ENCODE measurements at regions not wholly inside any gene's neighbourhood (a gene's known extent, or its start where the extent isn't known, plus 50 kb on each side); places are given as distances from the start of the nearest gene placed in this dataset.

- TF ChIP-seq, protein P1, sequence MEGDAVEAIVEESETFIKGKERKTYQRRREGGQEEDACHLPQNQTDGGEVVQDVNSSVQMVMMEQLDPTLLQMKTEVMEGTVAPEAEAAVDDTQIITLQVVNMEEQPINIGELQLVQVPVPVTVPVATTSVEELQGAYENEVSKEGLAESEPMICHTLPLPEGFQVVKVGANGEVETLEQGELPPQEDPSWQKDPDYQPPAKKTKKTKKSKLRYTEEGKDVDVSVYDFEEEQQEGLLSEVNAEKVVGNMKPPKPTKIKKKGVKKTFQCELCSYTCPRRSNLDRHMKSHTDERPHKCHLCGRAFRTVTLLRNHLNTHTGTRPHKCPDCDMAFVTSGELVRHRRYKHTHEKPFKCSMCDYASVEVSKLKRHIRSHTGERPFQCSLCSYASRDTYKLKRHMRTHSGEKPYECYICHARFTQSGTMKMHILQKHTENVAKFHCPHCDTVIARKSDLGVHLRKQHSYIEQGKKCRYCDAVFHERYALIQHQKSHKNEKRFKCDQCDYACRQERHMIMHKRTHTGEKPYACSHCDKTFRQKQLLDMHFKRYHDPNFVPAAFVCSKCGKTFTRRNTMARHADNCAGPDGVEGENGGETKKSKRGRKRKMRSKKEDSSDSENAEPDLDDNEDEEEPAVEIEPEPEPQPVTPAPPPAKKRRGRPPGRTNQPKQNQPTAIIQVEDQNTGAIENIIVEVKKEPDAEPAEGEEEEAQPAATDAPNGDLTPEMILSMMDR (IDR thresholded peaks at IDR 0.05), result no peak
- TF ChIP-seq EZH2phosphoT487 (IDR thresholded peaks at IDR 0.05) (no peak), EZH2 (IDR thresholded peaks at IDR 0.05) (no peak)
These were observed 417.4 kb downstream of the TSN start for GRCh38 chr2:122172812-122173211.

Data from neural progenitor cell (in vitro differentiated cells).